H1 (cell line): ENCODE measurements at regions not wholly inside any gene's neighbourhood (a gene's known extent, or its start where the extent isn't known, plus 50 kb on each side); places are given as distances from the start of the nearest gene placed in this dataset.

Experiments used
- CTCF ChIA-PET: fragments of 300-600 bp; sonication (Branson Sonifier 250); formaldehyde crosslinking; loops from one replicate; lab custom pipeline; 2021; ENCODE audit not compliant: partially characterized antibody; lab: Charles Lee
- POLR2A ChIA-PET: fragments of 300-600 bp; sonication (Branson Sonifier 250); formaldehyde crosslinking; loops from one replicate; lab custom pipeline; 2021; ENCODE audit warnings: inconsistent platforms; ENCODE audit not compliant: partially characterized antibody; lab: Charles Lee
- DNase-seq, 2 experiments: peaks; one replicate each; pipeline versions ENCODE4 v3.0.0 to v3.0.0-alpha.2; 2010 to 2022; ENCODE audit warnings: low spot score in 2 of 2, low read depth in 1 of 2, mixed read lengths in 1 of 2
- FAIRE-seq: peaks from 2 replicates; lab custom pipeline; 2011; peaks lifted over from hg19 to GRCh38; lab: Jason Lieb, UNC
- H2AFZ ChIP-seq: 2 replicates; pipeline ENCODE4 v1.8.1; 2012; ENCODE audit warnings: low read length, inconsistent platforms
- H2AK5ac ChIP-seq: 2 replicates; pipeline ENCODE4 v1.6.1; 2013; ENCODE audit warnings: low read depth, low read length
- H2BK120ac ChIP-seq: replicated peaks from 2 replicates; pipeline ENCODE3; 2013; ENCODE audit warnings: low read depth, low read length, inconsistent platforms
- H2BK12ac ChIP-seq: 2 replicates; pipeline ENCODE4 v1.6.1; 2013; ENCODE audit warnings: low read depth, low read length
- H2BK15ac ChIP-seq: 2 replicates; pipeline ENCODE4 v1.6.1; 2013; ENCODE audit warnings: low read length
- H2BK20ac ChIP-seq: 2 replicates; pipeline ENCODE4 v1.6.1; 2013; ENCODE audit warnings: low read length
- H2BK5ac ChIP-seq: 2 replicates; pipeline ENCODE4 v1.6.1; 2013; ENCODE audit warnings: low read depth, low read length
- H3K14ac ChIP-seq: 2 replicates; pipeline ENCODE4 v1.6.1; 2013; ENCODE audit warnings: inconsistent platforms; ENCODE audit not compliant: insufficient read length
- H3K18ac ChIP-seq: 2 replicates; pipeline ENCODE4 v1.6.1; 2013; ENCODE audit warnings: low read length; ENCODE audit errors: extremely low read depth
- H3K23ac ChIP-seq: 2 replicates; pipeline ENCODE4 v1.6.1; 2013; ENCODE audit warnings: inconsistent platforms; ENCODE audit not compliant: insufficient read length
- H3K23me2 ChIP-seq: 2 replicates; pipeline ENCODE4 v1.6.1; 2013; ENCODE audit warnings: low read depth, low read length
- H3K27ac ChIP-seq: 2 replicates; pipeline ENCODE4 v1.6.1; 2011; ENCODE audit warnings: low read depth, low read length, inconsistent platforms
- H3K27me3 ChIP-seq, 4 experiments: replicated peaks in 1 of 4; 1 replicate in 1 of 4; 2 replicates in 3 of 4; pipeline versions ENCODE4 v1.6.1 to v1.8.1; 2011 to 2013; ENCODE audit warnings: low read length in 3 of 4, mild to moderate bottlenecking in 3 of 4, inconsistent platforms in 2 of 4, mixed read lengths in 2 of 4, moderate library complexity in 1 of 4; ENCODE audit not compliant: control insufficient read depth in 3 of 4, insufficient read depth in 3 of 4; ENCODE audit errors: extremely low read depth in 1 of 4
- H3K36me3 ChIP-seq, 4 experiments: 2 replicates each; pipeline versions ENCODE4 v1.6.1 to v1.8.1; 2011 to 2013; ENCODE audit warnings: mild to moderate bottlenecking in 4 of 4, low read length in 3 of 4, moderate library complexity in 2 of 4, control low read depth in 1 of 4, inconsistent platforms in 1 of 4; ENCODE audit not compliant: insufficient read depth in 4 of 4, control insufficient read depth in 2 of 4
- H3K4ac ChIP-seq: replicated peaks from 2 replicates; pipeline ENCODE3; 2013; ENCODE audit warnings: low read length, low read depth, mixed read lengths, inconsistent platforms; ENCODE audit not compliant: insufficient read length
- H3K4me1 ChIP-seq, 4 experiments: replicated peaks in 1 of 4; 1 replicate in 1 of 4; 2 replicates in 3 of 4; pipeline versions ENCODE4 v1.6.1 to v1.8.1; 2011 to 2013; ENCODE audit warnings: low read length in 3 of 4, inconsistent platforms in 2 of 4, mixed read lengths in 1 of 4; ENCODE audit not compliant: insufficient read depth in 4 of 4, control insufficient read depth in 3 of 4
- H3K4me2 ChIP-seq, 2 experiments: 2 replicates each; pipeline versions ENCODE4 v1.6.1 to v1.8.1; 2011 to 2013; ENCODE audit warnings: low read depth in 2 of 2, low read length in 2 of 2, control low read depth in 1 of 2, inconsistent platforms in 1 of 2, mild to moderate bottlenecking in 1 of 2; ENCODE audit not compliant: insufficient read depth in 1 of 2
- H3K4me3 ChIP-seq, 4 experiments: fragments of 200-600, 300-600 bp in 1 of 4; sonication (generic), shearing (Covaris generic), sonication (Bioruptor Twin) in 1 of 4; 2 replicates each; pipeline versions ENCODE4 v1.5.1 to v1.8.1; 2011 to 2016; ENCODE audit warnings: low read length in 4 of 4, low read depth in 3 of 4, control low read depth in 2 of 4, inconsistent platforms in 2 of 4, mild to moderate bottlenecking in 2 of 4, mixed read lengths in 1 of 4, moderate library complexity in 1 of 4; ENCODE audit not compliant: insufficient read depth in 2 of 4; ENCODE audit errors: extremely low read depth in 1 of 4
- H3K56ac ChIP-seq: replicated peaks from 2 replicates; pipeline ENCODE3; 2013; ENCODE audit warnings: low read depth, mild to moderate bottlenecking, mixed read lengths, low read length, inconsistent platforms; ENCODE audit not compliant: insufficient read length
- H3K79me1 ChIP-seq: 2 replicates; pipeline ENCODE4 v1.6.1; 2013; ENCODE audit warnings: low read depth, low read length, control low read depth
- H3K79me2 ChIP-seq, 2 experiments: 2 replicates each; pipeline versions ENCODE4 v1.6.1 to v1.8.1; 2012 to 2013; ENCODE audit warnings: low read length in 2 of 2, mild to moderate bottlenecking in 2 of 2, inconsistent platforms in 1 of 2; ENCODE audit not compliant: insufficient read depth in 2 of 2, control insufficient read depth in 1 of 2
- H3K9ac ChIP-seq, 4 experiments: replicated peaks in 1 of 4; 1 replicate in 1 of 4; 2 replicates in 3 of 4; pipeline versions ENCODE4 v1.6.1 to v1.8.1; 2011 to 2013; ENCODE audit warnings: low read depth in 3 of 4, low read length in 3 of 4, control low read depth in 2 of 4, mild to moderate bottlenecking in 2 of 4, moderate library complexity in 2 of 4, inconsistent platforms in 1 of 4; ENCODE audit errors: extremely low read depth in 1 of 4
- H3K9me3 ChIP-seq, 2 experiments: 2 replicates each; pipeline versions ENCODE4 v1.6.1 to v1.8.1; 2012 to 2013; ENCODE audit warnings: mild to moderate bottlenecking in 2 of 2, moderate library complexity in 2 of 2, control low read depth in 1 of 2, inconsistent platforms in 1 of 2, low read depth in 1 of 2, low read length in 1 of 2, mixed read lengths in 1 of 2; ENCODE audit not compliant: insufficient read depth in 2 of 2
- H4K20me1 ChIP-seq, 2 experiments: replicated peaks in 1 of 2; 2 replicates each; pipeline versions ENCODE3 to v1.8.1; 2011 to 2013; ENCODE audit warnings: inconsistent platforms in 2 of 2, low read length in 2 of 2, mild to moderate bottlenecking in 1 of 2; ENCODE audit not compliant: insufficient read depth in 2 of 2, control insufficient read depth in 1 of 2
- H4K5ac ChIP-seq: 2 replicates; pipeline ENCODE4 v1.6.1; 2013; ENCODE audit warnings: low read length, low read depth, mixed read lengths, inconsistent platforms; ENCODE audit not compliant: insufficient read length
- H4K8ac ChIP-seq: 2 replicates; pipeline ENCODE4 v1.8.0; 2013; ENCODE audit warnings: mild to moderate bottlenecking, moderate library complexity, low read length, inconsistent platforms; ENCODE audit not compliant: insufficient read depth; ENCODE audit errors: extremely low read depth
- H4K91ac ChIP-seq: replicated peaks from 2 replicates; pipeline ENCODE3; 2013; ENCODE audit warnings: low read length, mixed read lengths, inconsistent platforms; ENCODE audit not compliant: insufficient read length
- CBX8 ChIP-seq: fragments of 300-800, 300-1000 bp; sonication (generic); IDR thresholded peaks from 2 replicates; pipeline ENCODE4 v1.7.1; 2016; ENCODE audit warnings: low read depth, low read length, borderline replicate concordance
- CREB1 ChIP-seq: IDR thresholded peaks from 2 replicates; pipeline ENCODE4 v1.6.1; 2012; ENCODE audit warnings: inconsistent platforms
- E2F6 ChIP-seq: IDR thresholded peaks from 2 replicates; pipeline ENCODE4 v1.6.1; 2012; ENCODE audit warnings: inconsistent platforms
- EGR1 ChIP-seq: IDR thresholded peaks from 2 replicates; pipeline ENCODE4 v1.6.1; 2011; ENCODE audit warnings: low read depth, low read length, borderline replicate concordance
- EP300 ChIP-seq, 2 experiments: IDR thresholded peaks; 1 replicate in 1 of 2; 2 replicates in 1 of 2; pipeline ENCODE4 v1.6.1; 2011 to 2012; ENCODE audit warnings: low read depth in 2 of 2, low read length in 2 of 2, mild to moderate bottlenecking in 2 of 2, borderline replicate concordance in 1 of 2, inconsistent platforms in 1 of 2, moderate library complexity in 1 of 2
- FOSL1 ChIP-seq: IDR thresholded peaks from 2 replicates; pipeline ENCODE4 v1.6.1; 2011; ENCODE audit warnings: mild to moderate bottlenecking, low read depth, low read length, moderate library complexity; ENCODE audit not compliant: insufficient read depth
- JUN ChIP-seq: IDR thresholded peaks from 2 replicates; pipeline ENCODE4 v1.6.1; 2011; ENCODE audit warnings: low read depth, mild to moderate bottlenecking, improper control_type of control experiment, low read length
- MAX ChIP-seq: IDR thresholded peaks from 2 replicates; pipeline ENCODE4 v1.6.1; 2012; ENCODE audit warnings: inconsistent platforms
- POLR2AphosphoS5 ChIP-seq: IDR thresholded peaks from 2 replicates; pipeline ENCODE4 v1.6.1; 2011; ENCODE audit warnings: low read depth, low read length
- RNF2 ChIP-seq: fragments of 200-900, 300-1000 bp; sonication (generic); IDR thresholded peaks from 2 replicates; pipeline ENCODE4 v1.7.1; 2016; ENCODE audit warnings: borderline replicate concordance, low read depth, mild to moderate bottlenecking, antibody characterized with exemption, low read length; ENCODE audit not compliant: poor library complexity, severe bottlenecking; ENCODE audit errors: missing control alignments
- RXRA ChIP-seq: IDR thresholded peaks from 2 replicates; pipeline ENCODE4 v1.6.1; 2011; ENCODE audit warnings: low read depth, mild to moderate bottlenecking, low read length, moderate library complexity; ENCODE audit not compliant: insufficient read depth
- SAP30 ChIP-seq: fragments of 300-600 bp; sonication (generic); IDR thresholded peaks from 2 replicates; pipeline ENCODE4 v1.7.1; 2012; ENCODE audit warnings: low read length, moderate library complexity, mild to moderate bottlenecking, inconsistent platforms; ENCODE audit not compliant: insufficient read depth, insufficient replicate concordance
- TEAD4 ChIP-seq: IDR thresholded peaks from 2 replicates; pipeline ENCODE4 v1.6.1; 2012; ENCODE audit warnings: low read depth, low read length, inconsistent platforms, mixed read lengths
- WGBS, 2 experiments: shearing (Covaris generic) in 1 of 2; methylation state at CpG; one replicate each; pipeline versions ENCODE4 v1.1.6 to v1.1.7; 2013 to 2015; ENCODE audit warnings: low lambda C conversion rate in 2 of 2, mixed read lengths in 2 of 2, inconsistent platforms in 1 of 2, low coverage in 1 of 2, missing lambda C conversion rate in 1 of 2; ENCODE audit not compliant: insufficient replicate concordance in 2 of 2, insufficient coverage in 1 of 2, insufficient read length in 1 of 2; ENCODE audit errors: extremely low coverage in 1 of 2, missing lambda C conversion rate in 1 of 2; 5-methylcytosine and 5-hydroxymethylcytosine counted together

- Histone ChIP-seq H3K23ac (no peak overlapping the region), H3K4ac (no peak overlapping the region), H2BK20ac (no peak overlapping the region), H3K23me2 (no peaks in the 10 kb centered on the region), H3K18ac (no peak overlapping the region), H4K5ac (no peak overlapping the region), H3K27ac (no peak overlapping the region), H3K4me1 (0 out of 7 replicates have a peak, but pooled peaks cover 0 to 2% (median 0%) of the 10 kb centered on the region in 4 experiments), H4K91ac (no peak overlapping the region), H2BK120ac (no peak overlapping the region), H2BK5ac (no peak overlapping the region), H4K20me1 (no peaks in the 10 kb centered on the region), H2BK15ac (no peak overlapping the region), H3K14ac (no peak overlapping the region), H3K4me2 (no peak overlapping the region), H3K36me3 (no peaks in the 10 kb centered on the region; a peak in 1 of 8 replicates), H3K56ac (no peak overlapping the region), H2AK5ac (no peak overlapping the region), H3K4me3 (no peak overlapping the region), H3K27me3 (no peaks in the 10 kb centered on the region), H3K79me1 (no peaks in the 10 kb centered on the region), H3K9ac (no peak overlapping the region), H3K79me2 (no peaks in the 10 kb centered on the region), H2BK12ac (no peak overlapping the region), H2AFZ (no peak overlapping the region), H3K9me3 (peaks cover 4 to 9% of the 10 kb centered on the region in 2 experiments; a peak in 1 of 4 replicates), H4K8ac (no peak overlapping the region)
- DNase-seq (no peak), FAIRE-seq (no peak)
- ChIA-PET CTCF (interaction anchor here (0.6 kb wide), 1 partner anchor 1060 kb away, joined by 3 read pairs; no protein-coding TSS in a partner anchor), POLR2A (no interaction called here)
- WGBS, 2 experiments = 100% methylated on average over 1 of the region's 5 CpGs; no CpG with 5 or more reads in 1 of the 2 experiments
- TF ChIP-seq FOSL1 (no peak), CBX8 (no peak), JUN (no peak), CREB1 (no peak), E2F6 (no peak), SAP30 (no peak), MAX (no peak), RXRA (no peak), POLR2AphosphoS5 (no peak), EGR1 (no peak), RNF2 (no peak), TEAD4 (no peak), EP300 (IDR thresholded peaks at IDR 0.05; ENCODE audit: borderline replicate concordance in 1 of 2, low read depth in 2 of 2, low read length in 2 of 2) (no peak)
Observed at GRCh38 chr14:81784084-81784483, 250.4 kb upstream of the SEL1L start.
